Ovary (tissue), 3 donors: ENCODE measurements at regions not wholly inside any gene's neighbourhood (a gene's known extent, or its start where the extent isn't known, plus 50 kb on each side); places are given as distances from the start of the nearest gene placed in this dataset.

ENCODE experiments used
- EP300 ChIP-seq: sonication (generic); formaldehyde crosslinking; IDR thresholded peaks from one replicate; pipeline ENCODE4 v1.6.1; 2017; ENCODE audit warnings: antibody characterized with exemption
- TF ChIP-seq, protein P1 (sequence below), 3 donors: fragments of 450-650 bp in 2 of 3; fragments of 200-600 bp in 1 of 3; IDR thresholded peaks; one replicate each; pipeline versions ENCODE4 v1.5.1 to v1.8.0; 2016 to 2022; ENCODE audit warnings: antibody characterized with exemption in 3 of 3, mild to moderate bottlenecking in 1 of 3
- donor health status: DM: no; HTN: no; CAD: no.

- TF ChIP-seq, protein P1, sequence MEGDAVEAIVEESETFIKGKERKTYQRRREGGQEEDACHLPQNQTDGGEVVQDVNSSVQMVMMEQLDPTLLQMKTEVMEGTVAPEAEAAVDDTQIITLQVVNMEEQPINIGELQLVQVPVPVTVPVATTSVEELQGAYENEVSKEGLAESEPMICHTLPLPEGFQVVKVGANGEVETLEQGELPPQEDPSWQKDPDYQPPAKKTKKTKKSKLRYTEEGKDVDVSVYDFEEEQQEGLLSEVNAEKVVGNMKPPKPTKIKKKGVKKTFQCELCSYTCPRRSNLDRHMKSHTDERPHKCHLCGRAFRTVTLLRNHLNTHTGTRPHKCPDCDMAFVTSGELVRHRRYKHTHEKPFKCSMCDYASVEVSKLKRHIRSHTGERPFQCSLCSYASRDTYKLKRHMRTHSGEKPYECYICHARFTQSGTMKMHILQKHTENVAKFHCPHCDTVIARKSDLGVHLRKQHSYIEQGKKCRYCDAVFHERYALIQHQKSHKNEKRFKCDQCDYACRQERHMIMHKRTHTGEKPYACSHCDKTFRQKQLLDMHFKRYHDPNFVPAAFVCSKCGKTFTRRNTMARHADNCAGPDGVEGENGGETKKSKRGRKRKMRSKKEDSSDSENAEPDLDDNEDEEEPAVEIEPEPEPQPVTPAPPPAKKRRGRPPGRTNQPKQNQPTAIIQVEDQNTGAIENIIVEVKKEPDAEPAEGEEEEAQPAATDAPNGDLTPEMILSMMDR (IDR thresholded peaks at IDR 0.05): no peak
- no peak for TF ChIP-seq EP300
Observed at GRCh38 chr14:56351861-56352260, 227.7 kb upstream of the TMEM260 start.
